Left colon (tissue), 2 donors: ENCODE measurements at regions not wholly inside any gene's neighbourhood (a gene's known extent, or its start where the extent isn't known, plus 50 kb on each side); places are given as distances from the start of the nearest gene placed in this dataset.
"Not testable (repeated sequence)": the region's sequence is repeated elsewhere in the genome, so short reads cannot be mapped to it uniquely, and the experiment has no call there.

ENCODE experiments used
- ATAC-seq: fragments of 200-7000 bp; cut with Tn5 transposase; one replicate; pipeline ENCODE4 v1.9.1; 2020; ENCODE audit warnings: mild to moderate bottlenecking, moderate library complexity
- DNase-seq, 2 donors: peaks; one replicate each; pipeline ENCODE4 v3.0.0-alpha.2; 2020
- intact Hi-C, 2 donors: fragments of 100-400 bp; cut with DNase I in 1 of 2; cut with micrococcal nuclease in 1 of 2; formaldehyde crosslinking; loops; one replicate each; pipeline versions ENCODE4 v1.11.2 to v1.14.0; 2022; cut with DNase I, micrococcal nuclease
- donor health status: DM: no; HTN: no; CAD: no.
- donor health status: DM: yes; HTN: yes; CAD: no.

DNA sequence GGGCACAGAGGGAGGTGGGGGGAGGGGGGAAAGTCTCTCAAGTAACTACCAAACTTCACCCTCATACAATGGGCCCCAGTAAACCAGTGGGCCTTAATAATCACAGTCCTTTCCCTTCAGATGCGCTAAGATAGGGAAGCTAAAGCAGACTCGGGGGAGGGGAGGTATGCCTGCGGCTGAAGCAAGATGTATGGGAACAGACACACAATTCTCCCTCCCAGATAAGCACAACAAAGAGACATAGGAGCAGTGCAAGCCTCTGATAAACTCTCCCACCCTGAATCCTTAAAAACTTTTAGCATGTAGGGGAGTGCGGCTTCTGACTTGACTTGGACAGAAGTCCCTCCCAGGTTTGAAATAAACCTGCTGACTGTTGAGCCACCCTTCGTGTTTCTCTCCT lies 54.7 kb downstream of the PROP1 start:
- intact Hi-C loops, DNase-seq, ATAC-seq: not testable (repeated sequence)

DNA sequence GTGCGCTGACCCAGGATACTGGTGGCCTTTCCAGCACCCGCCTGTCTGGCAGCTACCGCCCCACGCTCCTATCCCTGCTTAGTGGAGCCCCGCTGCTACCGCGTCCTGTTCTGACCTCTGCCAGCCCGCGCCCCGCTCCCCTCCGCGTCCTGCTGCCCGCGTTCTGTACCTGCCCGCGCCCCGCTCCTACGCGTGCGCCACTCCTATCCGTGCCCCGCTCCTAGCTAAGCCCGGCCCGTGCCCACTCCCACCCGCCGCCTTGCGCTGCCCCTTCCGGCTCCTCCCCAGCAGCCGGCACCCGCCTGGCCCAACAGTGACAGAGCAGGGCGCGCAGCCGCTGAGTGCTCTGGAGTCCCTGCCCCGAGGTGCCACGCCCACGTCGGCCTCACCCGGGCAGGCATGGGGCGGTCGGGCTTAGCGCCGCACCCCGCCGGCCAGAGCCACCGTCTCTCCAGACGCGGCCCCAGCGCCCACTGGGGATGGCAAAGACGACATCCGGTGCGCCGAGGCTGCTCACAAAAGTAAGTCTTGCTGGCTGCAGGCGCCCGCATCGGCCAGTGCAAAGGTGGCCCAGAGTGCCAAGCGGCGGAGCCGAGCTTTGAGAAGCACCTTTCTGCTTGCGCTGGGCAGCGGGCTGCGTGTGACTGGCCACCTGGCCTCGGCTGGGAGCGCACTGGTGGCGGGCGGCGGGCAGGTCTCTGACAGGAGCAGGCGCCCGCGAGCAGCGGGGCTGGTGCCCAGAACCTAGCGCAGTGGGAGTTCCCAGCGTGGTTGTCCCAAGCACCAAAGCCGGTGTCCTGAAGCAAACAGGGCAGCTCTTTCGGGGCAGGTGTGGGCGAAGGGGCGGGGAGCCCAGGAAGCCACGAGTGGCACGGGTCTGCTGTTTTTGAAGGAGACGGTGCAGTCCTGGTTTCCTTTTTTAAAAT lies 56.5 kb downstream of the PROP1 start:
- peak; percentile 94 for ATAC-seq
- peak; percentile 52 to 61 for DNase-seq
- intact Hi-C loops = not testable (repeated sequence)

DNA sequence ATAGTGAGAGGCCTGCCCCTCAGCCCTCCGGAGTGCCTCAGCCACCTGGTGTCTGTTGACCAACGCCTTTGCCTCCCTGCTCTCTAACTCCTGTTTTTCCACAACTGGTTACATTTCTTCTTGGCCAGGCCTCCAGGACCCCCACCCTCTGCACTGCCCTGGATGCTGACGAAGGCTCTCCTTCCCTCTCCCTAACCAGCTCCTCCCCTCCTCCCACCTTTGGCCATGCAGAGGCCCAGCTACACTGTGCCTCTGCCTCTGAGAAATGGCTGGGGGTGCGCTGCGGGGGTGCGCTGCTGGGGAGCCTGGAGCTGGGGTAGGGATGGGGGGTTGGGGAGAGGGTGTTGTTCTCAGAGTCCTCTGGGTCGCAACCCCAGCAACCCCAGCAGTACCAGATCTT lies 57.3 kb downstream of the PROP1 start:
- DNase-seq, intact Hi-C loops: not testable (repeated sequence)
- peak; percentile 8 for ATAC-seq

DNA sequence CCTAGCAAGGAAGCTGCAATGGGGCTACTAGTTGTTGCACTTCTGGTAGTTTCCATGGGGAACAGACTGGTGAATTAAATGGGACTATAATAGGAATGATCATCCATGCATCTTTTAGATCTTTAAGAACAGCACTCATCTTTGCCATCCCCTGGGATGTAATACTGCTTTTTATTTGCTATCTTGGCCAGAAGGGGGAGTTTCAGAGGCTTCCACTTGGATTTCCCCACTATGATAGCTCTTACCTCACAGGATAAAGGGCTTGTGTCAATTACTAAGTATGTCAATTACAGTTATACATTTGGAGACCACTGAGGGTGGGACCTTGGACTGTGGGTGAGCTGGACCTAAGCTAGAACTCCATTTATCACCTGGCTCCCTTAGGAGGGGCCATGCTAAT lies 61.8 kb downstream of the PROP1 start:
- ATAC-seq, intact Hi-C loops, DNase-seq: not testable (repeated sequence)

DNA sequence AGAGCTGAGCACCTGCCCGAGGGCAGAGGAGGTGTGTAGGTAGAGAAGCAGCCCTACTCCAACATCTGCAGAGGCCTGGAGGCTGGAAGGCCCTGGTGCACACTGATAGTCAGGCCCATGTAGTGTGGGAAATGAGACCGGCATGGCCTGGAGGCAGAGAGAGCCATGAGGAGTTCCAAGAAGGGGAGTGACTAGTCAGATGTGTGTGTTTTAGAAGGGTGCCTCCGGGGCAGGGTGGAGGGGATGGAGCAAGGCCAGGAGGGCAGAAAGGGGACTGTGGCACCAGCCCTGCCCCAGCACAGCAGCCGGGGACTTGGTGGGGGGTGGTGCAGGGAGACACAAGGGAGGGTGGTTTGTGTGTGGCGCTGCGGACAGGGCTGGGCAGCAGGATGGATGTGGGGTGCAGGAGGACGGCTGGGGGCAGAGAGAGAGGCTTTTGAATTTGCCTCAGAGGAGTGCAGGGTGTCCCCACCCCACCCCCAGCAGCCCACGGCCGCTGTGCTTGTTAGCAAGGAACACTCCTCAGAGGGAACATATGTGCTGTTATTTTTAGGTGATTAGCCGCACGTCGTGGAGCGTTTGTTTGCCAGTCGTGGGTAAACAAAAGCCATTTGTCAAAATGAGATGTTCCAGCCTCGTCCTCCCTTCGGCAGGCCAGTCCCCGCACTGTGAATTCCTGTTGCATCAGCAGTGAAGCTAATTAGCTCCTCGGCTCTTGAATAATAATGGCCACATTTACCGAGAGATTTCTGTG lies 65.6 kb downstream of the PROP1 start:
- intact Hi-C loops, ATAC-seq, DNase-seq: not testable (repeated sequence)

DNA sequence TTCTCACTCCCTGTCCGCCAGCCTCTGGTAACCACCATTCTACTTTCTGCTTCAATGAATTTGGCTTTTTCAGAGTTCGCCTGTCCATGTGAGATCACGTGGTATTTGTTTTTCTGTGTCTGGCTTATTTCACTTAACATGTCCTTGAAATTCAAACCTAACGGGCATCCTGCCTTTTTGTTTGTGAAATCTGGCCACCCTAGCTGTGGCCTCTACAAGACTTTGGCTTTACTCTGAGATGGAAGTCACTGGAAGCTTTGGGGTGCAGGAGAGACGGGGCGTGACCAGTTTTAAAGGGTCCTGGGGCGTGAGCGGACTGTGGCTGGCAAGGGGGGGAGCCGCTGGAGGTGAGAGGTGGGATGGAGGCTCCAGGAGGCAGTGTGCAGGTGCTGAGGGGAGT lies 66.4 kb downstream of the PROP1 start:
- intact Hi-C loops, DNase-seq, ATAC-seq: not testable (repeated sequence)

DNA sequence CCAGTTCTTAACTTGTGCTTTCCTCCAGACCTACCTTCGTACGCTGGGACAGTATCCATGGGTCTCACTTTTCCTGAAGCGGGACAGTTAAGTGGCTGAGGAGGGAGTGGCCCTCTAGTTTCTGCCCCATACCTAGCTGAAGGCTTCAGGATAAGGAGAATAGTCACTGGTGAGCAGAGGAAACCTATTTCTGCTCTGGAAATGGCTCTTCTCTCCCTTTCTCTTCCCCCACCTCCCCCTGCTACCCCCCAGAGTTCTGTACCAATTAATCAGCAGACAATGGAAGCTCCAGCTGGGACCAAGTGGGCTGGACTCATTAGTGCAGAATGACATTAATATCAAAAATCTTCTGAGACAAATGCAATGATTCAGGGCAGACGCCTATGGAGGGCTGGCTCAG lies 68.5 kb downstream of the PROP1 start:
- intact Hi-C loops, DNase-seq, ATAC-seq: not testable (repeated sequence)

DNA sequence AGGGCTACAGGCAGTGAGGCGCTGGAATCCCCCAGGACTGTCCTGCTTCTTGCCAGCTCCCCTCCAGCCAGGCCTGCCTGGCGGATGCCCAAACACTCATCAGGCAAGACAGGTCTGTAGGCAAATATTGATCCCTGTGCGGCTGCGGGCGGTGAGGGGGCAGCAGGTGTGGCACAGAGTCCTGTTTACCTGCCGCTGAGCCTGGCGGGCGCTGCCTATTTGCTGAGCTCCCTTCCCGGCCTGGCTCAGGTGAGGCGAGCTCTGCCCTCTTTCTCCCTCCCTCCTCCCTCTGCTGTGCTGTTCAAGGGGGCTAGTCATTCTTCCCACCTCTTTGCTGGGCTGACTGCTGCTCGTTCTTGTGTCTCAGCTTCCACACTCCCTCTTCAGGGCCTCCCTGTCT lies 71.5 kb downstream of the PROP1 start:
- peak; percentile 99 for ATAC-seq
- intact Hi-C loops, DNase-seq: not testable (repeated sequence)

DNA sequence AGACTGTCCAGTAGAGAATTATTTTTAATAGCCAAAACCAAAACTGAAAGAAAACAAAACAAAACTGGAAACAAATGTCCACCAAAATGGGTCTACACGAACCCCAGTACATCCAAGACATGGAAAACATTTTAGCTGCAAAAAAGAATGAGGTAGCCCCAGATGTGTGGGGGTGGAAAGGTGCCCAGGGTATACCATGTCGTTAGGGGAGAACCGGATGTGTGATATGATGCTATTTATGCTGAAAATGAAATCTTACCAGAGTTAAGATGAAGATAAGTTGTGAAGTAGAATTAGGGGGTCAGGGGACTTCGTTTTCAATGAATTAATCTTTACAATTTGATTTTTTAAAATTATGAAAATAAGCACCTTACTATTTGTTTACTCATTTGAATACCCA lies 72.2 kb downstream of the PROP1 start:
- ATAC-seq, DNase-seq, intact Hi-C loops: not testable (repeated sequence)

DNA sequence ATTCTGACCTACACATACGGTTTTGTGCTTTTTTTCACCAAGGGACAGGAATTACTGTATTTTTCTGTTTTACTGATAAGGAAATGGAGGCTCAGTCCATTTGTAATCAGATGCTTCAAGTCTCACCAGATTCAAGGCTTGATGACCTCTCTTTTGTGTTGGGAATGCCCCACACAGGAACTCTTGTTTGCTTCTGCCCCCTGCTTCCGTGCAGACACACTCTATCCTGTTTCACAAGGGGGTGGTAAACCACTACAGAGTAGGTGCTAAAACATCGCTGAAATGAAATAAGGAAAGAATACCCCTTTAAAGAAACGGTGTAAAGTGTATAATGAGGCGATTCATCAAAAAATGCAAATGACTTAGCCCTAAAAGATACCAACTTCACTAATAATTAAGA lies 72.9 kb downstream of the PROP1 start:
- DNase-seq, intact Hi-C loops, ATAC-seq: not testable (repeated sequence)

DNA sequence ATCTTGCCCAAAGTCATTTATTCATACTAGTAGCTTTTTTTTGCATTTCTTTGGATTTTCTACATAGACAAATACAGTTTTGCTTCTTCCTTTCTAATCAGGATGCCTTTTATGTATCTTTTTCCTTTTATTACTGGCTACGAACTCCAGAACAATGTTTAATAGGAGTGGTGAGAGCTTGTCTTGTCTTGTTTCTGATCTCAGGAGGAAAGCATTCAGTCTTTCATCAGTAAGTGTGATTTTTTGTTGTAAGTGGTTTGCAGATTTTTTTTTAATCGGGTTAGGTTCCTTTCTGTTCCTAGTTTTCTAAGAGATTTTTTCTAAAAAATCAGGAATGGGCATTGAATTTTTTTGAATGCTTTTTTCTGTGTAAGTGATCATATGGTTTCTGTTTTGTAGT lies 86.8 kb downstream of the PROP1 start:
- DNase-seq, intact Hi-C loops, ATAC-seq: not testable (repeated sequence)

DNA sequence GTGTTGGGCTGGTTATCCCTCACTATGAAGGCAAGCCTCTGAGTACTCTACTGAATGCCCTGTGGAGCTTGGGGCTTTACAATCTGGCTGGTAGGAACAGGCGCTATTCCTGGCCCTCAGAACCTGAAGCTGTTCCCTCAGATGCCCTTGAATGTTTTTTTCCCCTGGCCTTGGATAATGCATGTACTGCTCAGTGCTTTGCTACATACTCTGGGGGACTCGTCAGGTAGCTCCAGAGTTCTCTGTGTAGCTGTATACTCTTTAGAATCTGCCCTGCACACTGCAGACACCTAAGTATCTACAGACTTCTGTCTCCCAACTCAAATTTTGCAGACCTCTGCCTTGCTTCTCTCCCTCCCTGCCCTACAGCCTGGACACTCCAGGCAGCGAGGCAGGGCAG lies 93.2 kb downstream of the PROP1 start:
- ATAC-seq, DNase-seq, intact Hi-C loops: not testable (repeated sequence)

DNA sequence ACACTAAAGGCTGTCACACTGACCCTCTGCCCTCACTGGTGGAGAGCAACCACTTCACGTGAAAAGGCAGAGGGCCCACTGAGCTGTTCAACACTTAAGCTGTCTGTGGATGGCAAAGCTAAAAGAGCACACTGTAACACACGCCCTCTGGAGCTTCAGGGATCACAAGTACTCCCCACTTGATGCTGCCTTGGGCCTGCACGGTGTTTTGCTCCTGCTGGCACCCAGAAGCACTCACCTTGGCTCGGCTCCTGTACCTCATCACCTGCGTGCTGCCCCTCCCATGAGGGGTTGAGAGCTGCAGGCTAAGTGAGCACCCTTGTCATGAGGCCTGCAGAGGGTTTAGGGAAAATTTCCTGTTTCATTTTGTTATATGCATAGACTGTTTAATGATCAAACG lies 96.0 kb downstream of the PROP1 start:
- peak; percentile 68 for ATAC-seq
- intact Hi-C loops, DNase-seq: not testable (repeated sequence)

DNA sequence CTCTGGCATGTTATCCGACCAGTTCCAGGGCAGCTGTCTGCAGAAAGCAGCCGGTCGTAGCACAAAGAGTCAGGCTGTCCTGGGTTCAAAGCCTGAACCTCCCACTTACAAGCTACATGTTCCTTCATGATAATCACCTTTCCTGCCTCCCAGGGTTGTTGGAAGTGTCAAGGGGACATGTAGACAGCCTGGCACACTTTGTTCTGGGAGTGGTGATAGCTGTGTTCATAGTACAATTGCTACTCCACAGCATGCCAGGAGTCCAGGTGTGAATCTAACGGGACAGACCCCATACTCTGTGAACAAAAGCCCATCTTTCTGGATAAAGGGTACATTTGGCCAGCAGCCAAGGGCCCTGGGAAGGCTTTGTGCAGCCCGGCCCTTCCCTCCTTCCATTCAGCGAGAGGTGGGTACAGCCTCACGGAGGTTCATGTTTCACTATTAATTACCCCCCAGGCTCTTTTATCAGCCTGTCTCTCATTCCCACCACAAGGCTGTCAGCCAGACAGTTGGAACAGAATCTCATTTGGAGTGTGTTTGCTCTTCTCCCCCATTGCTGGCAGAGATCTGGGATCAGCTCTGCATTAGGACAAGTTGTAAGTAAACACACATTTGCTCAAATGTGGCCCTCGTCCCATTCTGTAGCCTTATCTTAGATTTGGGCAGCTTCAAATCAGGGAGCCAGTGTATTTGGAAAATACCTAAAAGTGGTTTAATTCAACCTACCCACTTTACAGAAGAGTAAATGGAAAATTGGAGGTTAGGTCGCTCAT lies 101.2 kb downstream of the PROP1 start:
- ATAC-seq, DNase-seq, intact Hi-C loops: not testable (repeated sequence)

DNA sequence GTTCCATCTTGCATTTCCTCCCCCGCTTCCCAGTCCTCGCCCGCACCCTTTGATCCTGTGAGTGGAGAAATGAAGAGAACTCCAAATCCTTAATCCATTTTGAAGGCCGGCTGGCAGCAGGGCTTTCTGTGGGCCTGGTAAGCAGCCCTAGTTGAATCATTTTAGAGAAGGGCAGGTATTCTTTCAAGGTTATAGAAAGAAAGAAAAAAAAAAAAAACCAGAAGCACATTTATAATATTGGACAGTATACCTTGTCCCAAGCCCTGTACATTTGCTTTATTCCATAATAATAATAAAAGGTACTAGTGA lies 103.7 kb downstream of the PROP1 start:
- ATAC-seq, DNase-seq, intact Hi-C loops: not testable (repeated sequence)

DNA sequence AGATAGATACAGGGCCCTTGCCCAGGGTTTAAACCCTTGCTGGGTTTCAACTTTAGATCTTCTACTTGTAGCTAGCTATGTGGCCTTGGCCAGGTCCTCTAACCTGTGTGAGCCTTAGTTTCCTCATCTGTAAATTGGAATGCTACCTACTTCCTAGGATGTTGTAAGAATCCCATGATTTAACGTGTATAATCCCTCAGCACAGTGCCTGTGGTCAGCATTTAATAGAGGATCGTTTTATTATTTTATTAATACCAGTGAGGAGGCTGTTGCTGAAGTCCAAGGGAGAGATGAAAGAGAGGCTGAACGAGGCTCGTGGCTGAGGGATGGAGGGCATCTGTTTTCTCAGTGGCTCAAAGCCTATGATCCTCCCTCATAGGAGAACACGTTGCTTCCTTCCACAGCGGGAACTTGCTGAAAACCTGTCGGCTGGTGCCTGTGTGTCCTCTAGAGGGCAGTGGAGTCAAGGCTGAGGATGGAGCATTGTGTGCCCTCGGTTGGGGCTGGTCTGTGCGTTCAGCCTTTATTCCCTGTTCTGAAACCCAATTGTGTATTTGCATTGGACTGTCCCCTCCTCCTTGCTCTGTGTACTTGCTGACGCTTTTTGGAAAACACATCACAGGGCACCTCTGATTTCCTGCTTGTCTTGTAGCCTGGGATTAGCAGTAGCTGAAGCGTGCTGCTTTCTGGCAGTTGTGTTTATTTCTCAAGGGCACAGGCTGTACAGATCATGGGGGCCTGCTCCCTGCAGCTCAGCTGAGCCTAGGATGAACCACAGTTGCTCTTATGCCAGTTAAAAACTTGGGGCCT lies 104.3 kb downstream of the PROP1 start:
- ATAC-seq (peak; percentile 98), DNase-seq (peak in 1 of 2 donors; percentile 10)
- intact Hi-C loops = not testable (repeated sequence)

DNA sequence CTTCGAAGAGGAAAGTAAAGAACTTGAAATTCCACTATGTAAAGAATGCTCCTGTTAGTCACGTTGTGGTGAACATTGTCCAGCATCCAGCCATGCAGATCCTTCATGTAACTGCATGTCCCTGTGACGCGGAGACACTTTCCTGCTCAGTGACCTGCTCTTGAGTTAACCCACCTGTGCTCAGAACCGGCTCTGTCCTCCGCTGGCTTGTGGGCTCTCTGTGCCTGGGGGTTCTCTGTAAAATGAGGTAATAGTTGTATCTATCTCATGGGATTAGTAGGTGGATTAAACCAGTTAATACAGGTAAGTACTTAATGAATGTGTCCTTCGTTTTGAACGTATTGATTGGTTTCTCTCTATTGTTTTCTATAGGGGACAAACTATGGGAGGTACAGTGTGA lies 100.6 kb upstream of the FAM153A start:
- DNase-seq, ATAC-seq, intact Hi-C loops: not testable (repeated sequence)

DNA sequence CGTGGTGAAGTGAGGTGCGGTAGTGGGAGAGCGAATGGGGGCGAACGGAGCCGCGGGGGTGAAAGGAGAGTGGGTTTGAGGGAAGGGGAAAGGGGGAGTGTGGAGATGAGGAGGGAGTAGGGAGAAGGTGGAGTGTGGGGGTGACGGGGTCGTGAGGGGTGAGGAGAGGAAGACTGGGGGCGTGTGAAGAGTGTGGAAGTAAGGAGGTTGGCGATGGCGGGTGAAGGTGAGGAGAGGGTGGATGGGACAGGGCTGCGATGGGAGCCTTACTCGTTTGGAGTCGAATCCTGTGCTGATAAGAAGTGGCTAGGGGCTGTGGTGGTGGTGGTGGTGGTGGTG lies 93.2 kb upstream of the FAM153A start:
- peak; percentile 54 for ATAC-seq
- DNase-seq = peak in 1 of 2 donors; percentile 9
- intact Hi-C loops = not testable (repeated sequence)
